Stimulated activated CD4-positive, alpha-beta T cell treated with anti-CD3 and anti-CD28 coated beads, Interleukin-15, amount 100 ng/mL, for 24 hours (primary cell): ENCODE measurements at regions not wholly inside any gene's neighbourhood (a gene's known extent, or its start where the extent isn't known, plus 50 kb on each side); places are given as distances from the start of the nearest gene placed in this dataset.
"Not testable (repeated sequence)": the region's sequence is repeated elsewhere in the genome, so short reads cannot be mapped to it uniquely, and the experiment has no call there.

Experiments
- DNase-seq: peaks from one replicate; pipeline ENCODE4 v3.0.0-alpha.2; 2020

DNA sequence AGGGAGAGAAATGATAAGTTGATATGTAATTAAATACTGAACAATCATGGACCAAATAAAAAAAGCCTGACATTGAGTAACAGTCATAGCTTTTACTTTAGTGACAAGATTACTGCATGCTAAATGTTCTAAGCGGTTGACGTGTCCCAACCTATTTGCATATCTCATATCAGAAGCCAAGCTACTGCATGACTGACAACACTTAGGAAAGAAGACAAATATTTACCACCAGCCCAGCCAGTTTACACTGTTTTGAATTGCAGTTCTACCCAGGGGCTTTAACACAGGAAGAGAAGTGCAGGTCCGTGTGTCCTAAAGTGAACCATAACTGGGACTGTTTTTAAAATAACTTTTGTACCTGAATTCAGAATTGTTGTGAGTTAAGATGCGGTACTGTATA, 219.9 kb downstream of the PRDM9 start:
- no peak for DNase-seq

DNA sequence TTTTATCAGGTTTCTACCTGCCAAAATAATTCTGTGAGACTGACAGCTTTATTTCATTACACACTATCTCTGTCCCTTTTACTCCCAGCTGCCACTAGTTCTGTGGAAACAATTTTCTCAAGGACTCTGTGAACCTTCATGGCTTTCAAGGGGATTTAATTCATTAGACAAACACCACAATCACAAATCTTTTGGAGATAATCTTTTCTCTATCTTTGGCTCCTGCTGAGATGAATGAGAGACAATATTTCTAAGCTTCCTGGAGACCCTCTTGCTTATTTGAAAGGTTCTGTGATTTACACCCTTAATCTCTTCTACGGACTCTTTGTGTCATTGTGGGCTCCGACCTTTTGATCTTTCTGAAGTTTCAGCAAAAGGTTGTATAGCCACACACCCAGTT, 222.6 kb downstream of the PRDM9 start:
- DNase-seq: no peak

DNA sequence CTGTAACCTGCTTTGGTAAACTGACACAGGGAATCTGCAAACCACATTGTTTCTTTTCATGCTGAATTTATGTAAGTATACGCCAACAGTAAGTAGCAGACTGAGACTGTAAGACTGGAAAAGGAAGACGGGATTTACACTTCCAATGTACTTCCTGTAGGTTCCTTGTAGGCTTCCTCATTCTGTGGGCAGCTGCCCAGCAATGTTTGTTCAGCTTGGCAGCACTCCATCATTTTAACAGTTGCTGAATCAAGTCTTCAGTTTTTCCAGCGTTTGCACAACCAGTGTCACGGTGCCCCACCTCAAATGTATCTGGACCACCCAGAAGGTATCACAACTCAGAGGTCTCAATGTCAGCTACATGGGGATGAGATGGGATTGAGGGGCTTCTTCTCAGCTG, 232.6 kb downstream of the PRDM9 start:
- no peak for DNase-seq

DNA sequence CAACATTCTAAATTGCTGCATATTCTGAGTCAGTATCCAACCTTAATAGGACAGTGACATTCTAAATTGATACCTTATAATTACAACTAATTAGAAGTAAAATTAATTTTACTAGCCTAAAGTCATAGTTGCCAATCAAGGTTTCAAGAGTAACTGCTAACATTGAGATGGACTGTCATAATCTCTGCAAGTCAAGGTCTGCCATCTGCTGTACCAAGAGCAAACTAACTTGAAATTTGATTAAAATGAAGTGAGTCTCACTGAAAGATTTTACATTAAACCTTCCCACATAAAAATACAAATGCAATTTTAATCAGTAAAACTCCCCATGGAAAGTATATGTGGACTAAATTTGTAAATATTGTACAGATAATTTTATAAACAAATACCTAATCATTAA, 235.3 kb downstream of the PRDM9 start:
- DNase-seq: no peak

DNA sequence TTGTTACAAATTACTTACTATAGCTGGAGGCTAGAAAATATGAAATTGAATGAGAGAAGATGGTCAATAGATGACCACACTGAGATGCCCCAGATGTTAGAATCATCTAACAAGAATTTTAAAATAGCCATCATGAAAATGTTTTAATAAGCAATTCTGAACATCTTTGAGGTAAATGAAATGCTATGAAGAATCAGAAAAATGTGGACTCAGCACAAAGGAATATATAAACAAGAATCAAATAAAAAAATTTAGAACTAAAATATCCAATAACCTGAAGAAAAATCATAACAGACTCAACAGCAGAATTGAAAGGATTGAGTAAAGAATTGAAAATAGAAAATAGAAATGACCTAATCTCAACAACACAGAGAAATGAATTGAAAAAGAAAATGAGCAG, 248.5 kb downstream of the PRDM9 start:
- no peak for DNase-seq

DNA sequence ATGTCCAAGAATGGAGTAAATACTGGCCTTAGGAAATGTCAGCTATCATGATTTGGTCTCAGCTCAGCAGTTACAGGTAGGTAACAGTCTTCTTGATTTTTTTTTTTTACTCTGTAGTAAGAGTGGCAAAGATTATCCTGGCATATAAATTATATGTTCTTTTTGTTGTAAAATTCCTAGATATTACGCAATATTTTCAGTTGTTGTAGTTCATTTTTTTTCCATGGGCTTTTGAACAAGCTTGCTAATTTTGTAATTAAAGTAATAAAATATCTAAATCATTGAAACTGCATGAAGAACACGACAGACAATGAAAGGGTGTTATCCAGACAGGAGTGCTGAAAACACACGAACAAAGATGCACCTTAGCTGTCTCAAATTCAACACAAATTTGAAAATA, 249.4 kb downstream of the PRDM9 start:
- no peak for DNase-seq

DNA sequence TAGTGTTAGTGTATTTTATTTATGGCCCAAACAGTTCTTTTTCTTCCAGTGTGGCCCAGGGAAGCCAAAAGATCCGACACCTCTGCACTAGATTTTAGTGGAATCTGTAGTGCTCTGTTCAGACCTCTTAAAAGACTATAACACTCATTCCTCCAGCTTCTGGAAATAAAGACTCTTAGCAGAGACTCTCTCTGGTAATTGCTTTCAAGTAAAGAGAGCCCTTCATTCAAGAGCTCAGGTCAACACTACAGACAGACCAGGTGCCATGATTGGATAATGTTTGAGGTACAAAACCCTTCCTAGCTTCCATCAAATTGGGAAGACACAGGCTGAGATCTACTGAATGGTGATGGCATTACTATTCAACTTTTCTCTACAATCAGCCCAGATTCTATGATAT, 255.8 kb downstream of the PRDM9 start:
- no peak for DNase-seq

DNA sequence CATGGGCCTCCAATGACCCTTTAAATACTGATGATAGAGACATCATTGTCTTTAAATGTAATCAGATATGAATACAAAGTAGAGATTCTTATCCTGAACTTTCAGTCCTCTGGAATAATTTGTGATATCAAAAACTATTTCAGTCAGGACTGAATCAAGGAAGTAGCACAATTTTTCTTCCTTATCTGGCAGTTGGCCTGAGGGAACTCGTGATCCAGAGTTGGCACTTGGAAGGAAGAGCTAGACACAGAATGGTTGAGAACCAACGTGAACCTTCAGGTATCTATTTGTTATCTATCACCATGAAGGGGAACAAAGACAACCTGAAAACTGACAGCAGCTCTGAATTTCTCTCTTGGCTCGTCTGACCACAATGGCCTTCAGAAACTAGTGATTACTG, 269.3 kb downstream of the PRDM9 start:
- no peak for DNase-seq

DNA sequence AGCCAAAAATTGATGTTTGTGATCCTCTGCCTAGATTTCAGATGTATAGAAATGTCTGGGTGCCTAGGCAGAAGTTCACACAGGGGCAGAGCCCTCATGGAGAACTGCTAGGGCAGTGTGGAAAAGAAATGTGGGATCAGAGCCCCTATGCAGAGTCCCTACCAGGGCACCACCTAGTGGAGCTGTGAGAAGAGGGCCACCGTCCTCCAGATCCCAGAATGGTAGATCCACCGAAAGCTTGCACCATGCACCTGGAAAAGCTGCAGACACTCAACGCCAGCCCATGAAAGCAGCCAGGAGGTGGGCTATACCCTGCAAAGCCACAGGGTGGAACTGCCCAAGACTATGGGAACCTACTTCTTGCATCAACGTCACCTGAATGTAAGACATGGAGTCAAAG, 292.9 kb downstream of the PRDM9 start:
- DNase-seq: not testable (repeated sequence)

DNA sequence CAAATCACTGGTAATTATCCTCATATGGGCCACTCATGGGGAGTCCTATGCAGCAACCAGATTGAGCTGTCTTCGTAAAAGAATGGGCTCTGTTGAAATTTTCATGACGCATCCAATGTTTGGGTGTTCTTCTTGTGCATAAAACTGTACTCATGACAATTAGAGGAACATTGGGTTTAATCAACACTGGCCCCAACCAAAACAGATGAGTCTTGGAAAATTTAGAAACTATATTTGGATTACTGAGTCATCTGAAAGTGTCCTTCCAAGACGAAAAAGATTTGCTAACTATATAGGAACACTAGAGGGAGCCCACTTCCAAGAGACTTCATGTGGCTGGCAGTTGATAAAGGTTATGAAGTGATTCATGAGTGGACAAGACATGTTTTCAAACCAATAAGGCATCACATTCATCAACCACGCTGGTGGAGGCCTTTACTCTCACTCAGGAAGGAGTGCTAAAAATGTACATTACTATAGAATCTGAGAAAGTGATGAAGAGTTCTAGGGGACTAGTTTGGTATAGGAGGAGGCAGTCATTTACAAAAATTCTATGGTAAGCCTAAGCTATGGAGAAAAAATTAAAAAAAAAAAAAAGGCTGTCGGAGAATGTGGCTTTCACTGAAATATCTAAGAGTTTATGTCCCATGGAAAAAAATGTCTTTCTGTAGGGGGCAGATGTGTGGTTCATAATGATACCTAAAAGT, 313.5 kb downstream of the PRDM9 start:
- no peak for DNase-seq

DNA sequence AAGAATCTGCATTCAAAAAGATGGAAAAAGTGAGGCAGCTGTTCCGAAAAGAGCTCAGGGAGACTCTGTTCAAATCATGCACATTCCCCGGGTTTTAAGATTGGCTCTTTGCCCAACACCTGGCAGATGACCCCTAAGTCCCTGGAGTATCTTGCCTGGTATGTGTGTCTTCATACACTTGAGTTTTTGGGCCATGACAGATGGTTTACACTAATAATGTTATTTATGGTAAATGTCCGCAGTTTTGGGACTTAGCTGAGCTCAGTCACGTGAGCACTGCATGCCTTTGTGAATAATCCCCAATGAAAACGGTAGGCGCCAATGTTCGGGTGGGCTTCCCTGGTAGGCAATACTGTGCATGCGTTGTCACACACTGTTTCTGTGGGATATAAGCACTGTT, 316.1 kb downstream of the PRDM9 start:
- no peak for DNase-seq

DNA sequence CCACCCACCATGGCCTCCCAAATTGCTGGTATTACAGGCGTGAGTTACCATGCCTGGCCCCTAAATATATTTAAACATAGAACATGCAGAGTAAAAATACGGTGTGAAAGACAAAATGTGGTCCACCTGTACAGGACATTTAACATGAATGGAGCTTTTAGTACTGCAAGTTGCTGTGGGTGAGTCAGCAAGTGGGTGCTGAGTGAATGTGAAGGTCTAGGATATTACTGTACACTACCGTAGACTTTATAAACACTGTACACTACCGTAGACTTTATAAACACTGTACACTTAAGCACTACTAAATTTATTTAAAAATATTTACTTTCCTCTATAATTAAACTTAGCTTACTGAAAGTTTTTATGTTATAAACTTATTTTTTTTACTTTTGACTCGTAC, 317.8 kb downstream of the PRDM9 start:
- no peak for DNase-seq

DNA sequence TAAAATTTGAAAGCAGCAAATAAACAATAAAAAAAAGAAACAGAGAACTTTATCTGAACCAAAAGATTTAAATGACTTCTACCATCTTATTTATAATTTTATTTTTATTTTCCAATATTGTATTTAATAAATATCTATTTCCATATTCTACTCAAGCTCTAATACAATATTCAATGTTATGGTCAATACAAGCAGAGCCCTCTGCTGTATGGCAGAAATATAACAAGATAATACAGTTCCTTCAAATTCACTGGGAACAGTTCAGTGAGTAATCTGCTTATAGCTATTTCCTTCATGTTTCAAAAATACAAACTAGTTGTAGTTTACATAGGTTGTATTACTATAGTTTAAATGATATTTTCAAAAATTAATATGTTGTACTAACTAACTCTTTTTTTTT, 332.7 kb downstream of the PRDM9 start:
- no peak for DNase-seq

DNA sequence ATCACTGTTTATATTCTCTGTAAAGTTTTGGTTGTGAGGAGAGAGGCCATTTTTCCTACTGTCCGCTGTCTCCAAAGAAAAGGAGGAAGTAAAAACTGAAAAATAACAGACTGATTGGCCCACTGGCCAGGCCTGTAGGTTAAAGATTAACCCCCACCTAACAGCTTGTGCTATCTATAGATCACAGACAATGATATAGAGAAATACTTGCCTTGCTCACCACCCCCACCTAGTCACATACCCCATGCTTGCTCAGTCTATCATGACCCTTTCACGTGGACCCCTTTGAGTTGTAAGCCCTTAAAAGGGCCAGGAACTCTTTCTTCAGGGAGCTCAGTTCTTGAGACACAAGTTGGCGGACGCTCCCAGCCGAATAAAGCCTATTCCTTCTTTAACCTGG, 357.4 kb downstream of the PRDM9 start:
- no peak for DNase-seq

DNA sequence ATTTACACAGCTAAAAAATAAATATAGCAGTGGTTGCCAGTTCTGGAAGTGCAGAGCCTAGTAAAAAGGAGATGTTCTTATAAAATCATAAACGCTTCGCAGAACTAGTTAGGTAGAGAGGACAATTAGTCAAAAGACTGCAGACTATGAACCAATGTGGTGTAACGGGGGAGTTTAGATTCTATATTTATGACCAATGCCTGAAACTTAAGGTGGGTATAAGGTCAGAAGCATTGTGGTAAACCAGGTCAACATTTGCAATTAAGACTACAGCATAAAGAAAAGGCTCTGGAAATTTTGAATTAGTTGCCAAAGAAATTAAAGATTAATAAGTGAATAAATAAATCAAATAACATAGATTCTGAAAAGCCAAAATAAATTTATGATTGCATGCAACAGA, 370.4 kb downstream of the PRDM9 start:
- no peak for DNase-seq

DNA sequence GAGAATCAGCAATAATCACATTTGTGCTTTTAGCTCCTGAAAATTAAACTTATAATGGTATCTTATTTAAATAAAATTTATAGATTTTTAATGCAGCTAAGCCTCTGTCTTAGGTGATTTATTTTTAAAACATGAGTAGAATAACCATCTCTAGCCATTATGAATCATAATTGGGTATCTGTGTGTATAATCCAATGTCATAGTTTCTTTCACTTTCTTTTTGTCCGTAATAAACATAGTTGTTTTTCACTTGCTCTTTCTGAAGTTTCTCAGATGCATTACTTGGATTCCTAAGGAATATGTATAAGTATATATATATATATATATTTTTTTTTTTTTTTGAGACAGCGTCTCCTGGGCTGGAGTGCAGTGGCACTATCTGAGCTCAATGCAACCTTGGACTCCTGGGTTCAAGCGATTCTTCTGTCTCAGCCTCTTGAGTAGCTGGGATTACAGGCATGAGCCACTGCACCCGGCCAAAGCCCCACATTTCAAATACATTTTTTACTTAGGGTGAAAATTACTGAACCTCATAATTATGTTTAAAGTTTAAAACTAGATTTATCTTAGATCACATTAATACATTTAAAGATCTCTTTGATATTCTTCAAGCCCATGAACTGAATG, 377.1 kb downstream of the PRDM9 start:
- DNase-seq: no peak

DNA sequence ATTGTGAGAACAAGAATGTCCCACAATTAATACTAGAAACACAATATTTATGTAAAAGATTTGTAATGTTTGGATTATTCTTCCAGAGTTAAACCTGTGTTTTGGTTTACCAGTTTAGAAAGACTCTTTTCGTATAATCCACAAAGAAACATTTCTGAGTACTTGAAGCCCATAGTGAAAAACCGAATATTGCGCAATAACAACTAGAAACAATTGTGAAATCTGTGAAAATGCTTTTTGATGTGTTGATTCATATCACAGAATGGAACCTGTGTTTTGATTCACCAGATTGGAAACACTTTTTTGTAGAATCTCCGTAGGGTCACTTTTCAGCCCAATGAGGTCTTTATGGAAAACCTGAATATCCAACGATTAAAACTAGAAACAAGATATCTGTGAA, 386.2 kb downstream of the PRDM9 start:
- DNase-seq: no peak

DNA sequence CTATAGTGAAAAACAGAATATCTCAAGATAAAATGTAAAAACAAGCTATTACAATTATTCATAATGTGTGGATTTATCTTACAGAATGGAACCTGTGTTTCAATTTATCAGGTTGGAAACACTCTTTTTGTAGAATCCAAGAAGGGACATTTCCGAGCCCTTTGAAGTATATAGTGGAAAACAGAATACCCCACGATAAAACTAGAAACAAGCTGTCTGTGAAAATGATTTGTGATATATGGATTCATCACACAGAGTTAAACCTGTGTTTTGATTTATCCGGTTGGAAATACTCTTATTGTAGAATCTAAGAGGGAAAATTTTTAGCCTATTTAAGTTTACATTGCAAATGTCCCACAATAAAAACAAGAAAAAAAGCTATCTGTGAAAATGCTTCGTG, 388.2 kb downstream of the PRDM9 start:
- DNase-seq: no peak

DNA sequence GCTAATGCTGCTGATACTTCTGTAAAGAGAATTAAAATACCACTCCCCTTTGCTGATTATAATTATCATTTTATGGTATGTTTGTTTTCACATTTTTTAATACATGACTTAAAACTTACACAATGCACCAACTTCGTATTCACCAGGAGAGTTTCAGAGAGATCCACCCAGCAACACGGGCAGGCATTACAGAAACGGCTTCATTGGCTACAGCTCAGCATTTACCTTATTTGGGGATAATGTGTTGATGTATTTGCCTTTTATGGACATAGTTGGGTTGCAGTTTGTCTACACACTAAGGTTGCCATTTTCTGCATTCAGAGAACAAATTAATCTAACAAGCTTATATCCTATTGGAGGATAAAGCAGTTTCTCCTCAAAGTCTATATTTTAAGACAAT, 423.6 kb downstream of the PRDM9 start:
- no peak for DNase-seq

DNA sequence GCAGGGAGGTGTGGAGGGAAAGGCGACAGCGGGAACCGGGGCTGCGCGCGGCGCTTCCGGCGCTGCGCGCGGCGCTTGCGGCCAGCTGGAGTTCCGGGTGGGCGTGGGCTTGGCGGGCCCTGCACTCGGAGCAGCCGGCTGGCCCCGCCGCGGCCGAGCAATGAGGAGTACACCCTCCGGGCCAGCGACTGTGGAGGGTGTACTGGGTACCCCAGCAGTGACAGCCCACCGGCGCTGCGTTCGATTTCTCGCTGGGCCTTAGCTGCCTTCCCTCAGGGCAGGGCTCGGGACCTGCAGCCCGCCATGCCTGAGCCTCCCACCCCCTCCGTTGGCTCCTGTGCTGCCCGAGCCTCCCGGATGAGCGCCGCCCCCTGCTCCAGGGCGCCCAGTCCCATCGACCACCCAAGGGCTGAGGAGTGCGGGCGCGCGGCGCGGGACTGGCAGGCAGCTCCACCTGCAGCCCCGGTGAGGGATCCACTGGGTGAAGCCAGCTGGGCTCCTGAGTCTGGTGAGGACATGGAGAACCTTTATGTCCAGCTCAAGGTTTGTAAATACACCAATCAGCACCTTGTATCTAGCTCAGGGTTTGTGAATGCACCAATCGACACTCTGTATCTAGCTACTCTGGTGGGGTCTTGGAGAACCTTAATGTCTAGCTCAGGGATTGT, 444.0 kb downstream of the PRDM9 start:
- peak; percentile 2 for DNase-seq

DNA sequence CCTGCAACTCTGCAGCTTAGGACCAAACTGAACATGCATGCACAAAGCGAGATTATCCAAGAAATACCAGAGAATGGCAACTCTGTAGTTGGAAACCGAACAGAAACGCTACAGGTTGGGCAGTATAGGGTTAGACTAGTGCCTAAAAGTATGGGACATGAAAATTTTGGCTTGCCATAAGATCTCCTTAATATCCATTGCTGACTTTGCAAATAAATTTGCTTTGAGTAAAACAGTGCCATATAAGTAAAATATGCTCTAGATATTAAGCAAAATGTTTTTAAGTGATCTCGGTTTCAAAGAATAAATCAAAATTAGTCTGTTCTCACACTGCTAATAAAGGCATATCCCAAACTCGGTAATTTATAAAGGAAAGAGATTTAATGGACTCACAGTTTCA, 456.0 kb downstream of the PRDM9 start:
- DNase-seq: no peak

DNA sequence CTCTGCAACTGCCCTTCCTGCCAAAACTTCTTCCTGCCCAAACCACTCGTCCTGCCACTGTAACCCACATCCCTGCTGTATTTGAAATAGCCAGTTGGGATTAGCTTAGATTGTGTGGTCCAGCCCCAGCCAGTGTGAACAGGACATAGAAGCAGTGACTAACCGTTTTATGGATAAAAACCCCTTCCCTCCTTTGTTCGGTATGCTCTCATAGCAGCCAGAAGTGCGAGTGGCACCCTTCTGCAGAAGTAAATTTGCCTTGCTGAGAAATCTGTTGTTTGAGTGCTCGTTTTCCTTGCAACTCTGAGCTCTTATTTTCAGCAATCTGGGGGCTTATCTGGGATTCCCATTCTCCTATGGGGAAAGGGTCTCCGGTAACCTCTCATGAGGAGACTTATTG, 470.0 kb downstream of the PRDM9 start:
- DNase-seq: no peak

DNA sequence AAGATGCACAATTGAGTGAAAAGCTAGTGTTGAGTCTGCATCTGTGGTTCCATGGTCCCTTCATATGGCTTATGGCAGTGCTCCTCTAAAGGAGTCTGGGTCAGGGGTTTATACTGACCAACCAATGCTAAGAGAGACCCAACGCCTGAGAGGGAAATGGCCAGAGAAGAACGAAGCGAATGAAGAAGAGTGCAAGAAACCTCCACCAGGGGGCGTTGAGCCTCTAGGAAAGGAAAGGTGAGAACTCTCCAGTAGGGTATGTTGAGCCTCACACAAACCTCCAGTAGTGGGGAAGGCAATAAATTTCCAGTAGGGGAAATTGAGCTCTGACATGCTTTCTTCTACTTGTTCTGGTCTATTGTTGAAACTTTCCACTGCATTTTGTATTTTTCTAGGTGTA, 470.6 kb downstream of the PRDM9 start:
- DNase-seq: peak; percentile 14

DNA sequence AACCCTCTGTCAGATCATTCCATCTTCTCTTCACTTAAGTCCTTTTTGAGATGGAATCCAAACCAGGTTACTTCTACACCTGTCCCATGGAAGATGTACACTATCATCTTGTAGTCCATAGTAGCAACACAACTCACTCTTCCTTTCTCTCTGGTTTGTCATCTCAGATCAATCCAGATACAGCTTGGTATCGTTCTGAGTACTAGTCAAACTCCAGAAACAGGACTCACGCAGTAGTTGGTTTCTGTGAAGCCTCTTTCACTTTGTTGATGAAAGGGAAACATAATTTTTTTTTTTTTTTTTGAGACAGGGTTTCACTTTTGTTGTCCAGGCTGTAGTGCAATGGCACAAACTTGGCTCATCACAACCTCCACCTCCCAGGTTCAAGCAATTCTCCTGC, 484.0 kb downstream of the PRDM9 start:
- DNase-seq: no peak
